ENCODE measurements at regions not wholly inside any gene's neighbourhood (a gene's known extent, or its start where the extent isn't known, plus 50 kb on each side); places are given as distances from the start of the nearest gene placed in this dataset.

GRCh38 chr6:137737836-137738596 lies 129.0 kb upstream of the TNFAIP3 start:
- DNase-seq, result no peak

DNA sequence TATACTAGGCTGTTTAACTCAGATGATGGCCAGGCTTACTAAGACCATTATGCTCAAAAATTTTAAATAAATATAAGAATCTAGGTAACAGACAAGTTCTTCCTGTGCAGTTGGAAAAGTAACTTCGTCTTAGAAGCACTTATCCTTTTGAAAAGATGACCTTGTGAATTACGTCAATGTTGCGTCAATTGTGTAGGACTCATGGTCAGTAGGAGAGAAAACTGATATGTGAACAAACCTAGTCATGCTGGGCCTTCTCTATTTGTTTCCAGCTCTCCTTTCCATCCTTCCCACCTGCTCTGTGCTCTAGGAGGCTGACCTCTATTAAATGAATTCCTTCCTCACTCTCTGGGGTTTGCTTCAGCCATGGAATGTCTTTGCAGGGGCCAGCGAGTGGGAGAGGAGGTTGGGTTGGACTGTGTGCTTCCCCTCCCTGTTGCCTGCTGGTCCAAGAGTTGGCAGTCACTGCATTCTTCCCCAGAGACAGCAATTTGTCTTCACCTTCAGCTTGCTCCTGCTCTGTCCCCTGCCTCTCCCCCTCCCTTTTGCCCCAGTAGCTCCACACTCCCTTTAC lies 128.0 kb upstream of the TNFAIP3 start:
- DNase-seq, result no peak

- DNase-seq, result no peak
These were observed 127.5 kb upstream of the TNFAIP3 start for GRCh38 chr6:137739544-137739943.

DNA sequence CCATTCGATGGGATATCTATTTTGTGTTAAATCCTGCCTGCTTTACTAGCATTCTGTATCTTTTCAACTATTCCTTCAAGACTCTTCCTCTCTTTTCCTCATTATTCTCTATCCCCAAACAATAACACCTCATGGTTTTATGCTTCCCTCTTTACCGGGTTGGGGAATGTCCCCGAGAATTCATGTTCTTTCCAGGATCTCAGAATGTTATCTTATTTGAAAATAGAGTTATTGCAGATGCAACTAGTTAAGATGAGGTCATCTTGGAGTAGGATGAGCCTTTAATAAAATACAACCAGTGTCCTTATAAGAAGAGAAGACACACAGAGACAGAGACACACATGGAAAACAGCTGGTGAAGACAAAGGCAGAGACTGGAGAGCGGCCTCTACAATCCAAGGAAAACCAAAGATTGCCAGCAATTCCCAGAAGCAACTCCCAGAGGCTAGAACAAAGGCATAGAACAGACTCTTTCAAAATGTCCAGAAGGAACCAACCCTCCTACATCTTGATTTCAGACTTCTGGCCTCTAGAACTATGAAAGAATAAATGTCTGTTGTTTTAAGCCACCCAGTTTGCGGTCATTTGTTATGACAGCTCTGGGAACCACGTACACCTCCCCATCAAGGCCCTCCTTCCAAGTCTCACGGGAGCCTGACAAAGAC lies 126.8 kb upstream of the TNFAIP3 start:
- DNase-seq, result no peak

GRCh38 chr6:137740967-137741761 lies 125.9 kb upstream of the TNFAIP3 start:
- DNase-seq, result no peak

GRCh38 chr6:137743493-137743892 lies 123.6 kb upstream of the TNFAIP3 start:
- no peak for DNase-seq

- no peak for DNase-seq
These were observed 122.2 kb upstream of the TNFAIP3 start for GRCh38 chr6:137744877-137745276.

- DNase-seq, result no peak
These were observed 121.7 kb upstream of the TNFAIP3 start for GRCh38 chr6:137745321-137745720.

- no peak for DNase-seq
These were observed 120.8 kb upstream of the TNFAIP3 start for GRCh38 chr6:137746264-137746663.

DNA sequence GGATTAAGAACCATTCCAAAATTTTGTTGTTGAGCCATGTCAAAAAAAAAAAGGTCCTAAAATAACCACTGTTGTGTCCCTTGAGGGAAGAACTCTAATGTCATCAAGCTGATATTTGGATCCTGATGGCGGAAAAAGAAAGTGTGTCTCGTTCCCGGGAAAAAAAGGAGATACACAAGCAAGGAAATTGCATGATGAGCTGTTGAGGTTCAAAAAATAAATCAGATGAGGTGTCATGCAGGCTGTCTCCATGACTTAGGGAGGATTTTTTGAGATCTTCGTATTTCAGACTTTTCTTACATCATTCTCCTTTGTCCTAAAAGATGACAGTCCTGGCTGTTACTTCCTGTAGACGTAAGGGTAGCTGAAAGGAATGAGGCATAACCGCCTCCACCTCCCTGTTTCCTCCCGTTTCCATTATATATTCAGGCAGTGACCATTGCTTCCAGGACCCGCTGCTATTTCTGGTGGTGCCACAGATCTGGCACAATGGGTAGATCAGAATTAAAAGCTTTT lies 117.3 kb upstream of the TNFAIP3 start:
- DNase-seq, result no peak

DNA sequence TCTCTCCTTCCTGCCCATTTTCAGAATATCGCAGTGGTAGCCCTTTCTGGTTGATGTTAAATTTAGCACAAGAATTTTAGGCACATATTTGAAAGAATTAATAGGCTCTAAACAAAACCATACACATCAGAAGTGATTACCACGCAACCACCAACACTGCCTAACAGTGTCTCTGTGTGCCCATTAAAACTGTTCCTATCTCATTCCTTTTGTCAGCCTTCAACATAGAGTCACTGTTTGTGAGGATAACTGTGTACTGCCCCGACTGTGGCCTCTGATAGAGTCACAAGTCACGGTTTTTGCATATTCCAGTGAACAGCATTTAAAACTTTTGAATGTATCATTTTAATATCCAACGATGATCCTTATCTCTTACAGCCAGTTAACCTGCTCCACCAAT lies 116.8 kb upstream of the TNFAIP3 start:
- no peak for DNase-seq

DNA sequence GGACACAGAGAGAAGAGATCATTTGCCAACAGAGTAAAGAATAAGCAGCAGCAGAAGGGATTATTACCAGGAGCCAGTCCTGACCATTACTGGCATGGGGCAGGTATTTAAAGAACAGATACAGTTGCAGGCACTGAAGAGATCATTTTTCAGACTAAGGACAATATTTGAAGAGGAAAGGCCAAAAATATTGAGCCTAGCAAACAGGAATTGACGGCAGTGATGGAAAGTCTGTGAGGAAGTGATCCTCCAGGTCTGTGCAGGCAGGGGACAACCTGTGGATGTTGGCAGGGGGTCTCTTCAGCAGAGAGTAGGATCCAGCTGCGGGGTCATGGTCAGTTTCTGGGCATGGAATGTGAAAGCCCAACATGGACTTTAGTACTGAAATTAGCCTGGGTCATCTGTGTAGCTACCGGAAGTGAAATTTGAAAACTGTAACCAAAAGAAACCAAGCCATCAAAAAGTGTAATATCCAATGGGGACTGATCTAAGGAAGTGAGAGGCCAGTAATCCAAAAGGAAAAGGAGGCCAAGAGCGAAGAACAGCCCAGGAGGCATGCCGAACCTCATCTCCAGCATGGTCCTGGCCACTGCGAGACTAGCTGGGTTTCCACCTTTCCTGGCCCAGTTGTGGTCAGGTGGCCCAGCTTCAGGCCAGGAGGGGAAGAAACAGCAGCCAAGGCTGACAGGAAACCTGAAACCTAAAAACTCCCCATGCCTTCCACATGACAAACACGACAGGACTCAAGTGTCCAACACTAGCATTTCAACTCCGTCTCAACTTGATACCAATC lies 115.1 kb upstream of the TNFAIP3 start:
- DNase-seq, result no peak

DNA sequence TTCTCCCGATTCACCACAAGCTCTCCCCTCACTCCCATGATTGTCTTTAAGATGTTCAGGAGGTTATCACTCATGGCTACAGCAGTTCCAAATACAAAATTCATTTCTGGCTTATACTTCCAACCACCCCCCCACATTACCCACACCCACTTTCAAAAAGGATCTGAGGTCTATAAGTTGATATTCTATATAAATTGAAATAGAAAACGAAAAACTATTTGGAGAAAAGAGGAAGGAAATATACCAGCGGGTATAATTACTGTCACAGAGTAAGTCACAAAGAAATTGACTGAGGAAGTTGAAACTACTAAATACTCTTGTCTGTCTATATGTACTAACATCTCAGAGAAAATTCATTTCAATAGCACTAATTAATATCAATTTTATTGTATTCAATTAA lies 112.7 kb upstream of the TNFAIP3 start:
- DNase-seq, result no peak

- no peak for DNase-seq
These were observed 112.2 kb upstream of the TNFAIP3 start for GRCh38 chr6:137754866-137755265.

GRCh38 chr6:137755284-137755683 lies 111.8 kb upstream of the TNFAIP3 start:
- DNase-seq, result no peak

DNA sequence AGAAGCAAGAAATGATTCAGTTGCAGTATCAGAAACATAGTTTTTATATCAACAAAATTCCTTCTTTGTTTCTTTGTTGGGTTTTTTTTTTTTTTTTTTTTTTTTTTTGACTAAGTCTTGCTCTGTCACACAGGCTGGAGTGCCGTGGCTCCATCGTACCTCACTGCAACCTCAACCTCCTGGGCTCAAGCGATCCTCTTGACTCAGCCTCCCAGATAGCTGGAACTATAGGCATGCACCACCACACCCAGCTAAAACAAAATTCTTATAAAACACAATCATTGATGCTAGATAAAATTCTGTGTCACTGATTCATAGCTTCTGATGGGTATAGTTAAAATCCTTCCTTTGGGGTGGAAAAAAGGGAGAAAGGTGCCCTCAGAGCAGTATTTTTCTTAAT lies 110.3 kb upstream of the TNFAIP3 start:
- DNase-seq, result no peak

DNA sequence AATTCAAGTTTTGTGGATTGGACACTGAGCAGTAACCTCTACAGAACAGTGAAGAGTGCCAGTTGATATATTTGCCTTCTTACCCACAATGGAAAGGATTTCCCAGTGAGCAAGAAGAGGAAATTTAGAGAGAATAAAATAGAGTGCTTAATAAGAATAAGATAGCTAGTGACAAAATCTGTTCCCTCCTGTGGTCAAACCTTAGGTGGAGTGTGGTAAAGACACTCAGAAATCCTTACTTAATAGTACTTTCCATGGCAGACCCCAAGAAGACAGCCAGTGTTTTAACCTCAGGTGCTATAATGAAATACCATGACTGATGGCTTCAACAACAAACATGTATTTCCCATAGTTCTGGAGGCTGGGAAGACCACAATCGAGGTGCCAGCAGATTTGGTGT lies 108.4 kb upstream of the TNFAIP3 start:
- no peak for DNase-seq

DNA sequence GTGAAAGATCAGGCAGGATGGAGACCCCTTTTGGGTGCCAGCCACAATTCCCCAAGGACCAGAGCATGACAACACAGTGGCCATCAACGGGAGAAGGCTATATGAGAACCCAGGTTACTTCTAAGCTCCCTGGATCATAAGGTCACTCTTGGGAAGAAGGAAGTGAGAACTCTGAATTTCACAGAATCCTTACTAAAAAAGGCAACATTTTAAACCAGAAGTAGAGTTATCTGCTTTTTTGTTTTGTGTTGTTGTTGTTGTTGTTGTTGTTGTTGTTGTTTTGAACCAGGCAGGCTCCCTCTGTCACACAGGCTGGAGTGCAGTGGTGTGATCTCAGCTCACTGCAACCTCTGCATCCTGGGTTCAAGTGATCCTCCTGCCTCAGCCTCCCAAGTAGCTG lies 107.4 kb upstream of the TNFAIP3 start:
- DNase-seq, result no peak

DNA sequence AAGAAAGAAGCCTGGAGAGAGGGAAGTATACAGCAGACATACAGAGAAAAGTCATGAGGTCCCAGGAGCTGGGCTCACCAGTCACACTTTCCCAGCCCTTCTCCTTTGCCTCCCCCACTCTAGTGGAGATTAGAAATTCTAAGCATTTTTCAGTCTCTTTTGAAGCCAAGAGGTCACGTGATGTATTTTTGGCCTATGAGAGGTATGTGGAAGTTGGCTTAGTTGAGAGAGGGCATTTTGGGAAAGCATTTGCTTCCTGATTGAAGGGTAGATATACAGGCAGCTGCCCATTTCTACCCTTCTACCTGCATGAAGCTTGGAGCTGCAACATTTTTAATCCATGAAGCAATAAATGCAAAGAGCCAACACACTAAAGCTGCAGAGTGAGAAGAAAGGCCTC lies 106.0 kb upstream of the TNFAIP3 start:
- no peak for DNase-seq

- no peak for DNase-seq
These were observed 105.6 kb upstream of the TNFAIP3 start for GRCh38 chr6:137761487-137761886.

GRCh38 chr6:137762168-137763090 lies 104.6 kb upstream of the TNFAIP3 start:
- peak in 1 of 2 donors; percentile 24 for DNase-seq

All from CD4-positive, alpha-beta T cell treated with Interferon alpha-2 for 1 hour (primary cell).